IMR-90 (cell line): ENCODE measurements at regions not wholly inside any gene's neighbourhood (a gene's known extent, or its start where the extent isn't known, plus 50 kb on each side); places are given as distances from the start of the nearest gene placed in this dataset.

Experiments
- ATAC-seq: fragments of 200-7000 bp; cut with Tn5 transposase; 2 replicates; pipeline ENCODE4 v1.9.1; 2020; ENCODE audit warnings: low read depth, mild to moderate bottlenecking, moderate library complexity
- BruUV-seq: library from RNA; stranded (reverse); fragments of 400-500 nt; replicated peaks from 2 replicates; lab custom pipeline; 2021; lab: Mats Ljungman, UMichigan
- CTCF ChIA-PET: fragments of 300-600 bp; formaldehyde crosslinking; extraction: SDS; loops from one replicate; lab custom pipeline; 2021; ENCODE audit warnings: antibody characterized with exemption; lab: Yijun Ruan, JAX
- POLR2A ChIA-PET: fragments of 300-600 bp; sonication (Branson Sonifier 250); formaldehyde crosslinking; loops from one replicate; lab custom pipeline; 2022; ENCODE audit warnings: antibody characterized with exemption; ENCODE audit not compliant: unreplicated experiment; lab: Charles Lee
- DNase-seq: peaks from one replicate; pipeline ENCODE4 v3.0.0; 2013
- H2AFZ ChIP-seq: replicated peaks from 2 replicates; pipeline ENCODE3; 2013; ENCODE audit warnings: low read length, mild to moderate bottlenecking; ENCODE audit not compliant: poor library complexity
- H2AK5ac ChIP-seq: 2 replicates; pipeline ENCODE4 v1.6.1; 2013; ENCODE audit warnings: low read depth, low read length, inconsistent platforms
- H2AK9ac ChIP-seq: replicated peaks from 2 replicates; pipeline ENCODE3; 2013; ENCODE audit warnings: mild to moderate bottlenecking, low read depth, low read length, moderate library complexity; ENCODE audit not compliant: poor library complexity
- H2BK120ac ChIP-seq: 2 replicates; pipeline ENCODE4 v1.6.1; 2013; ENCODE audit warnings: low read depth, low read length, inconsistent platforms
- H2BK15ac ChIP-seq: 3 replicates; pipeline ENCODE4 v1.6.1; 2013; ENCODE audit warnings: low read depth, low read length, inconsistent platforms
- H2BK20ac ChIP-seq: 2 replicates; pipeline ENCODE4 v1.6.1; 2013; ENCODE audit warnings: low read depth, mild to moderate bottlenecking, inconsistent platforms, low read length, moderate library complexity
- H2BK5ac ChIP-seq: 2 replicates; pipeline ENCODE4 v1.6.1; 2013; ENCODE audit warnings: mild to moderate bottlenecking, low read depth, low read length, inconsistent platforms; ENCODE audit not compliant: poor library complexity, severe bottlenecking
- H3K14ac ChIP-seq: replicated peaks from 2 replicates; pipeline ENCODE4 v1.6.1; 2013; ENCODE audit warnings: low read depth, low read length, inconsistent platforms
- H3K18ac ChIP-seq: 2 replicates; pipeline ENCODE4 v1.6.1; 2013; ENCODE audit warnings: low read depth, low read length, control low read depth
- H3K23ac ChIP-seq: 2 replicates; pipeline ENCODE4 v1.6.1; 2013; ENCODE audit warnings: low read depth, low read length, inconsistent platforms
- H3K27ac ChIP-seq: 2 replicates; pipeline ENCODE4 v1.5.1; 2013; ENCODE audit warnings: mild to moderate bottlenecking, control low read depth, low read length; ENCODE audit not compliant: insufficient read depth
- H3K27me3 ChIP-seq: 2 replicates; pipeline ENCODE4 v1.6.1; 2013; ENCODE audit warnings: low read length; ENCODE audit not compliant: control insufficient read depth, insufficient read depth
- H3K36me3 ChIP-seq: 2 replicates; pipeline ENCODE4 v1.6.1; 2013; ENCODE audit warnings: low read length, mixed read lengths; ENCODE audit not compliant: control insufficient read depth, insufficient read depth
- H3K4ac ChIP-seq: 2 replicates; pipeline ENCODE4 v1.6.1; 2013; ENCODE audit warnings: low read depth, low read length, inconsistent platforms
- H3K4me1 ChIP-seq: 2 replicates; pipeline ENCODE4 v1.6.1; 2013; ENCODE audit warnings: low read length, mixed read lengths; ENCODE audit not compliant: control insufficient read depth, insufficient read depth
- H3K4me2 ChIP-seq: 2 replicates; pipeline ENCODE4 v1.6.1; 2013; ENCODE audit warnings: low read depth, mild to moderate bottlenecking, control low read depth, low read length, moderate library complexity
- H3K4me3 ChIP-seq: 2 replicates; pipeline ENCODE4 v1.5.1; 2013; ENCODE audit warnings: low read depth, mild to moderate bottlenecking, control low read depth, low read length, moderate library complexity; ENCODE audit not compliant: insufficient read depth
- H3K56ac ChIP-seq: 2 replicates; pipeline ENCODE4 v1.6.1; 2013; ENCODE audit warnings: low read length, inconsistent platforms; ENCODE audit not compliant: insufficient read depth; ENCODE audit errors: extremely low read depth
- H3K79me1 ChIP-seq, 2 experiments: 2 replicates each; pipeline ENCODE4 v1.6.1; 2013; ENCODE audit warnings: low read length in 2 of 2, inconsistent platforms in 1 of 2, low read depth in 1 of 2
- H3K9ac ChIP-seq: 2 replicates; pipeline ENCODE4 v1.6.1; 2013; ENCODE audit warnings: low read depth, low read length, control low read depth
- H3K9me1 ChIP-seq: 2 replicates; pipeline ENCODE4 v1.6.1; 2013; ENCODE audit warnings: low read length, inconsistent platforms; ENCODE audit not compliant: insufficient read depth
- H3K9me3 ChIP-seq: 2 replicates; pipeline ENCODE4 v1.6.1; 2013; ENCODE audit warnings: low read length; ENCODE audit not compliant: control insufficient read depth, insufficient read depth
- H4K20me1 ChIP-seq: 2 replicates; pipeline ENCODE4 v1.6.1; 2013; ENCODE audit warnings: low read length, inconsistent platforms; ENCODE audit not compliant: insufficient read depth
- H4K5ac ChIP-seq: 2 replicates; pipeline ENCODE4 v1.6.1; 2013; ENCODE audit warnings: mild to moderate bottlenecking, low read depth, low read length, control low read depth
- H4K8ac ChIP-seq, 2 experiments: 2 replicates each; pipeline ENCODE4 v1.6.1; 2013; ENCODE audit warnings: low read depth in 2 of 2, low read length in 2 of 2, control low read depth in 1 of 2, inconsistent platforms in 1 of 2
- H4K91ac ChIP-seq: 2 replicates; pipeline ENCODE4 v1.6.1; 2013; ENCODE audit warnings: low read depth, low read length, inconsistent platforms; ENCODE audit not compliant: insufficient read depth
- BHLHE40 ChIP-seq: fragments of 150-350 bp; IDR thresholded peaks from 2 replicates; pipeline ENCODE4 v1.6.1; 2016; ENCODE audit warnings: mild to moderate bottlenecking, low read depth, low read length
- MAZ ChIP-seq: IDR thresholded peaks from 2 replicates; pipeline ENCODE4 v1.6.1; 2012; ENCODE audit warnings: low read depth, mild to moderate bottlenecking, low read length, improper control_type of control experiment, moderate library complexity, borderline replicate concordance
- MXI1 ChIP-seq: IDR thresholded peaks from 2 replicates; pipeline ENCODE4 v1.6.1; 2012; ENCODE audit warnings: low read depth, mild to moderate bottlenecking, low read length, moderate library complexity, borderline replicate concordance
- NFE2L2 ChIP-seq: fragments of 150-350 bp; IDR thresholded peaks from 2 replicates; pipeline ENCODE4 v1.6.1; 2016; ENCODE audit warnings: low read depth, mild to moderate bottlenecking, low read length
- POLR2A ChIP-seq: IDR thresholded peaks from 2 replicates; pipeline ENCODE4 v1.6.1; 2012; ENCODE audit warnings: mild to moderate bottlenecking, low read depth, low read length
- RCOR1 ChIP-seq: IDR thresholded peaks from 2 replicates; pipeline ENCODE4 v1.6.1; 2012; ENCODE audit warnings: mild to moderate bottlenecking, low read length, improper control_type of control experiment; ENCODE audit not compliant: insufficient replicate concordance
- SMC3 ChIP-seq: fragments of 150-350 bp; IDR thresholded peaks from 2 replicates; pipeline ENCODE4 v1.6.1; 2016; ENCODE audit warnings: low read depth, mild to moderate bottlenecking, antibody characterized with exemption, low read length, moderate library complexity
- WGBS, 2 experiments: methylation state at CpG; one replicate each; pipeline versions ENCODE4 v1.1.5 to v1.1.7; 2013; ENCODE audit warnings: missing lambda C conversion rate in 2 of 2; ENCODE audit not compliant: insufficient read length in 1 of 2; ENCODE audit errors: extremely low coverage in 2 of 2; 5-methylcytosine and 5-hydroxymethylcytosine counted together
- dilution Hi-C: fragments of 300-500 bp; cut with HindIII; formaldehyde crosslinking; loops from one replicate; pipeline ENCODE4 v1.14.3; 2018; ENCODE audit warnings: low sequenced_read_pairs; ENCODE audit not compliant: unreplicated experiment
- in situ Hi-C: fragments of 300-500 bp; cut with MboI; formaldehyde crosslinking; loops from 3 replicates; pipeline ENCODE4 v1.14.3; 2019; ENCODE audit warnings: low sequenced_read_pairs, inconsistent platforms, mixed read lengths
- intact Hi-C: fragments of 100-400 bp; cut with micrococcal nuclease; formaldehyde crosslinking; loops from 2 replicates; pipeline ENCODE4 v1.10.0; 2022
- TF ChIP-seq, protein P1 (sequence below): conservative IDR thresholded peaks from 2 replicates; pipeline ENCODE4 v1.5.1; 2012; ENCODE audit warnings: mild to moderate bottlenecking, low read depth, low read length, improper control_type of control experiment

DNA sequence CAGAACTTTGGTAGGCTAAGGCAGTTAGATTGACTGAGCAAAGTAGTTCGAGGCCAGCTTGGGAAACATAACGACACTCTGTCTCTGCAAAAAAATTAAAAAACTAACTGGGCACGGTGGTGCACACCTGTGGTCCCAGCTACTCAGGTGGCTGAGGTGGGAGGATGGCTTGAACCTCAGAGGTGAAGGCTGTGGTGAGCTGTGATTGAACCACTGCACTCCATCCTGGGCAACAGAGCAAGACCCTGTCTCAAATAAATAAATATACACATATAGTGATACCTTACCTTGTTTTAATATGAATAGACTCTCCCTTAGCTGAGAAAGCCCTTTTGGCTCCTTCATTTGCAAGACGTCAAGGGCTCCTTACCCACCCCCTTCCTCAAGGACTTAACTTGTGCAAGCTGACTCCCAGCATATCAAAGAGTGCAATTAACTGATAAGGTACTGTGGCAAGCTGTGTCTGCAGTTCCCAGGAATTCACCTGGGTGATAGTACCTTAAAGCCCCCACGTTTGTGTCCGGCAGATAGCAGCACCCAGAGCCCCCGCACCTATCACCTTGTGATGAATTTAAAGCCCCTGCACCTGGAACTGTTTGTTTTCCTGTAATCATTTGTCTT, 655.6 kb upstream of the GALNTL6 start:
- no TSS peak for BruUV-seq

More for the DNA sequence above, 655.6 kb upstream of the GALNTL6 start:
- Histone ChIP-seq H2AK5ac (no peak overlapping the region), H3K4me2 (no peak overlapping the region), H3K27me3 (no peaks in the 10 kb centered on the region), H3K4me3 (no peak overlapping the region), H3K79me1 (no peaks in the 10 kb centered on the region), H4K91ac (no peak overlapping the region), H2BK120ac (no peak overlapping the region), H3K23ac (no peak overlapping the region), H2BK5ac (no peak overlapping the region), H4K8ac (no peak overlapping the region), H2AFZ (no peak overlapping the region), H2BK15ac (no peak overlapping the region), H3K36me3 (no peaks in the 10 kb centered on the region), H3K56ac (no peak overlapping the region), H4K5ac (no peak overlapping the region), H3K4me1 (no peaks in the 10 kb centered on the region), H2AK9ac (no peak overlapping the region), H3K9ac (no peak overlapping the region), H3K9me1 (no peaks in the 10 kb centered on the region), H3K14ac (no peak overlapping the region), H2BK20ac (no peak overlapping the region), H3K27ac (no peak overlapping the region), H3K9me3 (peaks cover 7% of the 10 kb centered on the region; the same call in 1 of the 2 replicates), H3K18ac (no peak overlapping the region), H3K4ac (no peak overlapping the region), H4K20me1 (no peaks in the 10 kb centered on the region)
- dilution Hi-C loops (no loop called here), intact Hi-C loops (no loop called here), in situ Hi-C loops (no loop called here)
- TF ChIP-seq MAZ (no peak), NFE2L2 (no peak), POLR2A (no peak), BHLHE40 (no peak), MXI1 (no peak), SMC3 (no peak), RCOR1 (no peak)
- TF ChIP-seq, protein P1, sequence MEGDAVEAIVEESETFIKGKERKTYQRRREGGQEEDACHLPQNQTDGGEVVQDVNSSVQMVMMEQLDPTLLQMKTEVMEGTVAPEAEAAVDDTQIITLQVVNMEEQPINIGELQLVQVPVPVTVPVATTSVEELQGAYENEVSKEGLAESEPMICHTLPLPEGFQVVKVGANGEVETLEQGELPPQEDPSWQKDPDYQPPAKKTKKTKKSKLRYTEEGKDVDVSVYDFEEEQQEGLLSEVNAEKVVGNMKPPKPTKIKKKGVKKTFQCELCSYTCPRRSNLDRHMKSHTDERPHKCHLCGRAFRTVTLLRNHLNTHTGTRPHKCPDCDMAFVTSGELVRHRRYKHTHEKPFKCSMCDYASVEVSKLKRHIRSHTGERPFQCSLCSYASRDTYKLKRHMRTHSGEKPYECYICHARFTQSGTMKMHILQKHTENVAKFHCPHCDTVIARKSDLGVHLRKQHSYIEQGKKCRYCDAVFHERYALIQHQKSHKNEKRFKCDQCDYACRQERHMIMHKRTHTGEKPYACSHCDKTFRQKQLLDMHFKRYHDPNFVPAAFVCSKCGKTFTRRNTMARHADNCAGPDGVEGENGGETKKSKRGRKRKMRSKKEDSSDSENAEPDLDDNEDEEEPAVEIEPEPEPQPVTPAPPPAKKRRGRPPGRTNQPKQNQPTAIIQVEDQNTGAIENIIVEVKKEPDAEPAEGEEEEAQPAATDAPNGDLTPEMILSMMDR = no peak
- ChIA-PET CTCF (no interaction called here), POLR2A (no interaction called here)
- no peak for ATAC-seq
- WGBS, 2 experiments = 0% methylated on average over 2 of the region's 7 CpGs; no CpG with 5 or more reads in 1 of the 2 experiments
- DNase-seq = no peak
